Subcutaneous abdominal adipose tissue (tissue), 5 donors: ENCODE measurements at regions not wholly inside any gene's neighbourhood (a gene's known extent, or its start where the extent isn't known, plus 50 kb on each side); places are given as distances from the start of the nearest gene placed in this dataset.

Experiments used
- H3K27ac ChIP-seq: one replicate; pipeline ENCODE4 v1.7.0; 2013; ENCODE audit warnings: low read depth, mild to moderate bottlenecking, inconsistent platforms, low read length, moderate library complexity
- H3K27me3 ChIP-seq, 5 donors: one replicate each; pipeline ENCODE4 v1.7.0; 2013; ENCODE audit warnings: low read length in 5 of 5, inconsistent platforms in 1 of 5; ENCODE audit not compliant: control insufficient read depth in 5 of 5, insufficient read depth in 4 of 5
- H3K36me3 ChIP-seq, 5 donors: one replicate each; pipeline ENCODE4 v1.7.0; 2013; ENCODE audit warnings: low read length in 5 of 5; ENCODE audit not compliant: control insufficient read depth in 5 of 5, insufficient read depth in 5 of 5
- H3K4me1 ChIP-seq, 5 donors: one replicate each; pipeline ENCODE4 v1.7.0; 2013; ENCODE audit warnings: low read length in 5 of 5, mild to moderate bottlenecking in 3 of 5, moderate library complexity in 1 of 5; ENCODE audit not compliant: control insufficient read depth in 5 of 5, insufficient read depth in 5 of 5
- H3K4me3 ChIP-seq, 5 donors: one replicate each; pipeline ENCODE4 v1.7.0; 2013; ENCODE audit warnings: low read length in 5 of 5, low read depth in 1 of 5
- H3K9ac ChIP-seq, 5 donors: one replicate each; pipeline ENCODE4 v1.7.0; 2013; ENCODE audit warnings: low read length in 5 of 5, mild to moderate bottlenecking in 4 of 5, moderate library complexity in 3 of 5
- H3K9me3 ChIP-seq, 5 donors: one replicate each; pipeline ENCODE4 v1.7.0; 2013; ENCODE audit warnings: low read length in 5 of 5; ENCODE audit not compliant: control insufficient read depth in 5 of 5
- donor health status: healthy.
- donor health status: healthy.
- donor health status: healthy.
- donor health status: healthy.
- donor health status: healthy.

- Histone ChIP-seq H3K27ac (no peak overlapping the region), H3K4me3 (no peak overlapping the region), H3K36me3 (no peaks in the 10 kb centered on the region), H3K4me1 (no peaks in the 10 kb centered on the region), H3K9me3 (no peaks in the 10 kb centered on the region), H3K9ac (no peak overlapping the region), H3K27me3 (no peaks in the 10 kb centered on the region)
Measured at GRCh38 chr13:106858903-106859532, 291.1 kb upstream of the ARGLU1 start.

GRCh38 chr13:106852436-106852835 lies 284.5 kb upstream of the ARGLU1 start:
- peaks cover 0 to 3% (median 2%) of the 10 kb centered on the region in 5 donors for H3K4me1 ChIP-seq
- H3K4me3 ChIP-seq = no peak overlapping the region
- H3K27me3 ChIP-seq = no peaks in the 10 kb centered on the region
- H3K9ac ChIP-seq = no peak overlapping the region
- H3K9me3 ChIP-seq = no peaks in the 10 kb centered on the region
- H3K36me3 ChIP-seq = no peaks in the 10 kb centered on the region
- no peak overlapping the region for H3K27ac ChIP-seq

GRCh38 chr13:106850973-106851650 lies 283.2 kb upstream of the ARGLU1 start:
- H3K9me3 ChIP-seq = no peaks in the 10 kb centered on the region
- H3K9ac ChIP-seq = no peak overlapping the region
- H3K27ac ChIP-seq = no peak overlapping the region
- peaks cover 0 to 3% (median 2%) of the 10 kb centered on the region in 5 donors for H3K4me1 ChIP-seq
- no peaks in the 10 kb centered on the region for H3K36me3 ChIP-seq
- no peaks in the 10 kb centered on the region for H3K27me3 ChIP-seq
- H3K4me3 ChIP-seq = no peak overlapping the region

GRCh38 chr13:106846571-106847448 lies 278.9 kb upstream of the ARGLU1 start:
- peaks cover 0 to 3% (median 0%) of the 10 kb centered on the region in 5 donors for H3K9me3 ChIP-seq
- no peaks in the 10 kb centered on the region for H3K27me3 ChIP-seq
- H3K36me3 ChIP-seq = no peaks in the 10 kb centered on the region
- H3K9ac ChIP-seq = no peak overlapping the region
- H3K27ac ChIP-seq = no peak overlapping the region
- no peak overlapping the region for H3K4me3 ChIP-seq
- peaks cover 0 to 3% (median 2%) of the 10 kb centered on the region in 5 donors for H3K4me1 ChIP-seq

- Histone ChIP-seq H3K4me1 (peaks cover 0 to 11% (median 0%) of the 10 kb centered on the region in 5 donors), H3K4me3 (no peak overlapping the region), H3K9ac (no peak overlapping the region), H3K27me3 (no peaks in the 10 kb centered on the region), H3K36me3 (no peaks in the 10 kb centered on the region), H3K9me3 (peaks cover 0 to 5% (median 4%) of the 10 kb centered on the region in 5 donors), H3K27ac (no peak overlapping the region)
Measured at GRCh38 chr13:106836186-106836802, 268.4 kb upstream of the ARGLU1 start.

GRCh38 chr13:106835477-106835876 lies 267.5 kb upstream of the ARGLU1 start:
- no peak overlapping the region for H3K9ac ChIP-seq
- peaks cover 0 to 5% (median 4%) of the 10 kb centered on the region in 5 donors for H3K9me3 ChIP-seq
- no peaks in the 10 kb centered on the region for H3K27me3 ChIP-seq
- H3K36me3 ChIP-seq = no peaks in the 10 kb centered on the region
- H3K4me1 ChIP-seq = peaks cover 0 to 11% (median 0%) of the 10 kb centered on the region in 5 donors
- no peak overlapping the region for H3K4me3 ChIP-seq
- no peak overlapping the region for H3K27ac ChIP-seq

- no peaks in the 10 kb centered on the region for H3K27me3 ChIP-seq
- H3K4me3 ChIP-seq = no peak overlapping the region
- H3K36me3 ChIP-seq = no peaks in the 10 kb centered on the region
- H3K9ac ChIP-seq = no peak overlapping the region
- peaks cover 0 to 8% (median 3%) of the 10 kb centered on the region in 5 donors for H3K9me3 ChIP-seq
- no peak overlapping the region for H3K27ac ChIP-seq
- peaks cover 0 to 7% (median 0%) of the 10 kb centered on the region in 5 donors for H3K4me1 ChIP-seq
Measured at GRCh38 chr13:106821979-106822378, 254.0 kb upstream of the ARGLU1 start.

GRCh38 chr13:106819413-106820180 lies 251.7 kb upstream of the ARGLU1 start:
- H3K27ac ChIP-seq = no peak overlapping the region
- H3K4me1 ChIP-seq = peaks cover 0 to 7% (median 0%) of the 10 kb centered on the region in 5 donors
- H3K36me3 ChIP-seq = no peaks in the 10 kb centered on the region
- no peaks in the 10 kb centered on the region for H3K9me3 ChIP-seq
- H3K9ac ChIP-seq = no peak overlapping the region
- no peaks in the 10 kb centered on the region for H3K27me3 ChIP-seq
- H3K4me3 ChIP-seq = no peak overlapping the region

GRCh38 chr13:106818971-106819370 lies 251.0 kb upstream of the ARGLU1 start:
- Histone ChIP-seq H3K36me3 (no peaks in the 10 kb centered on the region), H3K27me3 (no peaks in the 10 kb centered on the region), H3K4me1 (peaks cover 0 to 7% (median 0%) of the 10 kb centered on the region in 5 donors), H3K27ac (no peak overlapping the region), H3K9me3 (no peaks in the 10 kb centered on the region), H3K9ac (no peak overlapping the region), H3K4me3 (no peak overlapping the region)
